ENCODE measurements at regions not wholly inside any gene's neighbourhood (a gene's known extent, or its start where the extent isn't known, plus 50 kb on each side); places are given as distances from the start of the nearest gene placed in this dataset.
A peak's percentile ranks its signal among the peaks of the same experiment; 100 is the strongest.
"Not testable (repeated sequence)": the region's sequence is repeated elsewhere in the genome, so short reads cannot be mapped to it uniquely, and the experiment has no call there.

- no peak for DNase-seq (ENCODE audit: extremely low read depth, low read depth)
- no peak for TF ChIP-seq CTCF (IDR thresholded peaks at IDR 0.05; ENCODE audit: low read depth, low read length)
These were observed 492.9 kb downstream of the CHSY3 start for GRCh38 chr5:130397132-130397531.

GRCh38 chr5:130391727-130392264 is 487.5 kb downstream of the CHSY3 start:
- DNase-seq (ENCODE audit: extremely low read depth, low read depth), result not testable (repeated sequence)

GRCh38 chr5:130386155-130386554 is 481.9 kb downstream of the CHSY3 start:
- TF ChIP-seq CTCF (IDR thresholded peaks at IDR 0.05; ENCODE audit: low read depth, low read length), result no peak
- no peak for DNase-seq (ENCODE audit: extremely low read depth, low read depth)

GRCh38 chr5:130385656-130386055 is 481.4 kb downstream of the CHSY3 start:
- no peak for TF ChIP-seq CTCF (IDR thresholded peaks at IDR 0.05; ENCODE audit: low read depth, low read length)
- DNase-seq (ENCODE audit: extremely low read depth, low read depth), result no peak

GRCh38 chr5:130365956-130366355 is 461.7 kb downstream of the CHSY3 start:
- no peak for TF ChIP-seq CTCF (IDR thresholded peaks at IDR 0.05; ENCODE audit: low read depth, low read length)
- no peak for DNase-seq (ENCODE audit: extremely low read depth, low read depth)

GRCh38 chr5:130350131-130350530 is 445.9 kb downstream of the CHSY3 start:
- no peak for TF ChIP-seq CTCF (IDR thresholded peaks at IDR 0.05; ENCODE audit: low read depth, low read length)
- no peak for DNase-seq (ENCODE audit: extremely low read depth, low read depth)

GRCh38 chr5:130337179-130337888 is 433.1 kb downstream of the CHSY3 start:
- peak; percentile 11 for DNase-seq (ENCODE audit: extremely low read depth, low read depth)
- no peak for TF ChIP-seq CTCF (IDR thresholded peaks at IDR 0.05; ENCODE audit: low read depth, low read length)

GRCh38 chr5:130335117-130335516 is 430.9 kb downstream of the CHSY3 start:
- DNase-seq (ENCODE audit: extremely low read depth, low read depth), result no peak
- TF ChIP-seq CTCF (IDR thresholded peaks at IDR 0.05; ENCODE audit: low read depth, low read length), result no peak
